Iris pigment epithelial cell (primary cell): ENCODE measurements at regions not wholly inside any gene's neighbourhood (a gene's known extent, or its start where the extent isn't known, plus 50 kb on each side); places are given as distances from the start of the nearest gene placed in this dataset.
A peak's percentile ranks its signal among the peaks of the same experiment; 100 is the strongest.
"Not testable (repeated sequence)": the region's sequence is repeated elsewhere in the genome, so short reads cannot be mapped to it uniquely, and the experiment has no call there.

Experiments used
- DNase-seq: peaks from one replicate; pipeline ENCODE4 v3.0.0-alpha.2; 2011; ENCODE audit warnings: low read depth

GRCh38 chr9:714675-715074 is 126.8 kb upstream of the DMRT1 start:
- DNase-seq: no peak

GRCh38 chr9:715300-715699 is 126.2 kb upstream of the DMRT1 start:
- no peak for DNase-seq

- peak; percentile 50 for DNase-seq
Observed at GRCh38 chr9:715743-716400, 125.6 kb upstream of the DMRT1 start.

- DNase-seq: no peak
Observed at GRCh38 chr9:717722-718121, 123.8 kb upstream of the DMRT1 start.

GRCh38 chr9:720239-720881 is 121.1 kb upstream of the DMRT1 start:
- DNase-seq: no peak

GRCh38 chr9:722388-722980 is 119.0 kb upstream of the DMRT1 start:
- no peak for DNase-seq

GRCh38 chr9:724461-724860 is 117.0 kb upstream of the DMRT1 start:
- DNase-seq: not testable (repeated sequence)

GRCh38 chr9:726005-726404 is 115.5 kb upstream of the DMRT1 start:
- DNase-seq: no peak

- no peak for DNase-seq
Observed at GRCh38 chr9:727767-728166, 113.7 kb upstream of the DMRT1 start.

GRCh38 chr9:728535-728934 is 113.0 kb upstream of the DMRT1 start:
- no peak for DNase-seq

GRCh38 chr9:731474-731873 is 110.0 kb upstream of the DMRT1 start:
- DNase-seq: no peak

GRCh38 chr9:734831-735511 is 106.5 kb upstream of the DMRT1 start:
- DNase-seq: peak; percentile 97

GRCh38 chr9:737400-738120 is 103.9 kb upstream of the DMRT1 start:
- DNase-seq: no peak

- DNase-seq: peak; percentile 96
Observed at GRCh38 chr9:738209-738915, 103.1 kb upstream of the DMRT1 start.

GRCh38 chr9:739362-739761 is 102.1 kb upstream of the DMRT1 start:
- DNase-seq: no peak

- no peak for DNase-seq
Observed at GRCh38 chr9:740221-740620, 101.3 kb upstream of the DMRT1 start.

- DNase-seq: no peak
Observed at GRCh38 chr9:742104-742503, 99.4 kb upstream of the DMRT1 start.

- DNase-seq: no peak
Observed at GRCh38 chr9:742914-743589, 98.4 kb upstream of the DMRT1 start.

GRCh38 chr9:744046-744712 is 97.3 kb upstream of the DMRT1 start:
- DNase-seq: no peak

GRCh38 chr9:744790-745484 is 96.6 kb upstream of the DMRT1 start:
- DNase-seq: no peak
